Cerebellar cortex (tissue), 1 donor: ENCODE measurements at regions not wholly inside any gene's neighbourhood (a gene's known extent, or its start where the extent isn't known, plus 50 kb on each side); places are given as distances from the start of the nearest gene placed in this dataset.
A peak's percentile ranks its signal among the peaks of the same experiment; 100 is the strongest.

Experiments
- DNase-seq: peaks from one replicate; pipeline ENCODE4 v3.0.0-alpha.2; 2015; ENCODE audit warnings: low spot score

DNA sequence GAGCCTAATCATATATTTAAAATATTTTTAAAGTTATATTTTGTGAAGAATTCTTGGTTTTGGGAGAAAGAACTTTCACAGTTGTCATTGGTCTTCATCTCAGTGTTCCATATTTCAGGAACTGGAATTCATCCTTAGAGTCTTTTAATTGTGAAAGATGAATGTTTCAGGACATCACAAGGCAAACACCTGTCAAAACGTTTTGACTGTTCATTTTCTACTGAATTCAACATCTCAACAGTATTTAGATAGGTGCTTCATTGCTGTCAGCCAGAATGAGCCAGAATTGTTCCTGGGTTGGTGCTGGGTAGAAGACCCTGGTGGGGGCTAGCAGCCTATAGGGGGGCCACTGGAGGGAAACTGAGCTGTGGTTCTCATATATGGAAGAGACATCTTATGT lies 255.1 kb upstream of the CXCR4 start:
- no peak for DNase-seq

DNA sequence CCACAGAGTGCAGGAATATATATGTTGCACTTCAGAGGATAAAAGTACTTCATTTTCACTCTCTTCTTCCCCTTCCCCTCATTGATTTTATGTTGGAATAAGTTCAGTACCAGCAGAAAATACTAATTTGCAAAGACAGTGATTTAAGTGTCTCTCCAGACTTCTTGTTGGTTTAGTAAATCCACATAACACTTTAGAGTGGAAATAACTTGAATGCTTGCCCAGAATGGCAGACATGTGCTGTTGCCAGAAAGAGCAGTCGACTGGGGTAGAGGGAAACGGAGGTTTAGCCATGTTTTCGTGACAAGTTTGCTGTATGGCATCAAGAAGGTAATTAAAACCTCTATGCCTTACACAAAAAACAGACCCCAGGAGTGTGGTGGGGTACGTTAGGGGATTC lies 246.0 kb upstream of the CXCR4 start:
- DNase-seq = peak; percentile 31

DNA sequence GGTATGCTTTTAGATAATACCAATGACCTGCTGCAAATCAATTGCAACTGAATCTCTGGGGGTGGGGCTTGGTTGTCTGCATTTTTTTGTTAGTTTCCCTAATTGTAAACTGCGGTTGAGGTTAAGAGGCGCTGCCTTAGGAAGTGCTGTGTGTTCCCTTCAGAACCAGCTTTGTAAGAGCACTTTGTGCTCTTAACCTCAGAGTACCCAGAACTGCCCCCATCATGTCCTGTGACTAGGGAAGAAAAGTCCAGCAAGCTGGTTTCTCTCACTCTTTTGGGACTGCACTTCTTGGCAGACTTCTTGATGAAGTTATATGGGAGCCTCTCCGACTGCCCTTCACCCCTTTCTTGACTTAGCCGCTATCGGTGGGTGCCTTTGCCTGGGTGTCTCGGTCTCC lies 245.5 kb upstream of the CXCR4 start:
- no peak for DNase-seq

DNA sequence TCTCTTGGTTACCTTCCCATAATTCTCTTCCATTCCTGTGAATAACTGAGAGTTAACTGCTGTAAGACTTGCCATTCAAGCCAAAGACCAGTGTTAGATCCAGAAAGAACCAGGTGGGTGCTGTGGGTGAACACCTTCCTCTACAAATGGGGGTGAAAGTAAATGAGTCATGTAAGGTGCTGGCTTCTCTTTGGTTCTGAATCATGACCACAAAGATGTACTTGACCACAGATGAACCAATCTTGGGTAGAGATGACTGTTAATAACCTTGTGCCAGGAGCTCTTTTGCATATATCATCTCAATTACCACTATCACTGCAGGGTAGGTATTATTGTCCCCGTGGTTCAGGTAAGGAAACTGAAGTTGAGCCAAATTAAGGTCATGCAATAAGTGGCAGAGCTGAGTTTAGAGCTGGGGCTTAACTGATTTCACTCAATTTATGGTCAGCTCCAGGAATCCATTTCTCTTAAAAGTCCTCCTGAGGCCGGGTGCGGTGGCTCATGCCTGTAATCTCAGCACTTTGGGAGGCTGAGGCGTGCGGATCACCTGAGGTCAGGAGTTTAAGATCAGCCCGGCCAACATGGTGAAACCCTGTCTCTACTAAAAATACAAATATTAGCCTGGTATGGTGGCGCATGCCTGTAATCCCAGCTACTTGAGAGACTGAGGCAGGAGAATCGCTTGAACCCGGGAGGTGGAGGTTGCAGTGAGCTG lies 244.9 kb upstream of the CXCR4 start:
- no peak for DNase-seq

DNA sequence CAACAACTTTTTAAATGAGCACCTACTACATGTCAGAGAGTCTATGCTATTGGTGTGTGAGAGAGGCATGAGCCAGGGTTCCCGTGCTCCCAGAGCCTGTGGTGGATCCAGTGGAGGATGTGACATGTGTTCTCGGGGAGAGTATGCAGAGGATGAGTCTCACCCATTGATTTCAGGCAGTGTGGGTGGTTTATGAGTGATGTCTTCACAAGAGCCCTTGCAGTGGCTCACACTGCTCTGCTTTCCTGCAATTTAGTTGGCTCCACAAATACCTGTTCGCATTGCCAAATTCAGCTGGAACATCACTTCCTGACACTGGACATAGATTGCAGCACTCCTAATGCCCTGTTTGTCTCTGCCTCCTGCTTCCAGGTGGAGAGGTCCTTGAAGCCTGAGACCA lies 243.6 kb upstream of the CXCR4 start:
- DNase-seq = no peak

DNA sequence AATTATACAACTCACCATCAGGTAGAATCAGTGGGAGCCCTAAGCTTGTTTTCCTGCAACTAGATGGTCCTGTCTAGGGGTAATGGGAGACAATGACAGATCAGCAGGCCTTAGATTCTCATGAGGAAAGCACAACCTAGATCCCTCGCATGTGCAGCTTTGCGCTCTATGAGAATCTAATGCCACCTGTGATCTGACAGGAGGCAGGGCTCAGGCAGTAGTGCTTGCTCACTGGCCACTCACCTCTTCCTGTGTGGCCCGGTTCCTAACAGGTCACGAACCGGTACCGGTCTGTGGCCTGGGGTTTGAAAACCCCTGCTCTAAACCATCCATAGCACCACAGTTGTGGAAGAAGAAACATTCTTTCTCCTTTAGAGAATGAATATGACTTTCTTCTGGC lies 242.8 kb upstream of the CXCR4 start:
- no peak for DNase-seq

DNA sequence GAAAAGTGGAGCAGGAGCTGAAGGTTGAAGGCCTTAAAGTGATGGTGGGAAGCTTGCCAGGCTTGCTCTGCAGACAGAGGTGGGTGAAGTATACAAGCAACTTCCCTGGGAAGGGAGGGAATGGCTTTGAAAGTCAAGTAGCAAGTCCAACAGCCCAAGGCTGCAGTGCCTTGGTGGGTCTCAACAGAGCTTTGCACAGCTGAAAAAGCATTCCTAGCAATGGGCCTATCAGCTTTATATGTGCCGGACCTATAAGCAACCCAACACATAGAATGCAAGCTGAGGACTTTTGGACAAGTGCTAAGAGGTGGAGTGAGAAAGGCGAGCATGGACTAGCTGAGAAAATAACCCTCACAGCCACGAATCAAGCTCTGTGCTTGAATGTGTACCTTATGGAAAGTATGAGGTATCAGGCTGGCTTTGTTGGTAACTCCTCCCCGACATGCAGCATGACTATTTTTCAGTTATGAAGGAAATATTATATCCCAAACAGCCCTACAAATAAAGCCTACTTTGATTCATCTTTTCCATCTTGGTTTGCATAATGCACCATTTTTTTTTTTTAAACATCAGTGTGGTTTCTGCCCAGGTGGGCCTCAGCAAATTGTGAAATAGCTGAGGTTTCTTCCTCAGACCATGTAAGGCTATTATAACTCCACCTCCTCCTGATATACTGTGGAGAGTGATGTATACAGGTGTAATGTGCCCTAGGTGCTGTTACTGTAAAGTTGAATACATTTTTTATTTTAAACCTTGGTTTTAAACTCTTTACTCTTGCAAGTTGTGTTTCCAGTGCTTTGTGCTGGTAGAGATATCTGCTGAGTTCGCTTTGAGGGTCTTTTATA lies 241.4 kb upstream of the CXCR4 start:
- no peak for DNase-seq

DNA sequence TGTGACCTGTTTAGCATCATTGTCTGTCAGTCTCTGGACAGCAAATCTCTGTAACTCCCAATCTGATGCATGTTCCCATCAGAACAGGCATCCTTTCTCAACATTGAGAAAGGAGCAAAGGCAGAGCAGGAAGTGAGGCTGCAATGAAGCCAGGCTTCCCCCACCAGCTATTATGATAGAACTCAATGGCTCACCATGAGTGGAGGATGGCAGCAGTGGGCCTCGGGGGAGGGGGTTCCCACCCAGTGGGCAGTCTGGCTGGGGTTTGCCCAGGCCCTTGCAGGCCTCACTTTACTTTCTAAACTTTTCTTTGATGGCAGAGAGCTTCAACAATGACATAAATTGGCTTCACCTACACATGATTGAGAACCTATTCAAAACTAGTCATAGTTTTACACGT lies 240.6 kb upstream of the CXCR4 start:
- no peak for DNase-seq

DNA sequence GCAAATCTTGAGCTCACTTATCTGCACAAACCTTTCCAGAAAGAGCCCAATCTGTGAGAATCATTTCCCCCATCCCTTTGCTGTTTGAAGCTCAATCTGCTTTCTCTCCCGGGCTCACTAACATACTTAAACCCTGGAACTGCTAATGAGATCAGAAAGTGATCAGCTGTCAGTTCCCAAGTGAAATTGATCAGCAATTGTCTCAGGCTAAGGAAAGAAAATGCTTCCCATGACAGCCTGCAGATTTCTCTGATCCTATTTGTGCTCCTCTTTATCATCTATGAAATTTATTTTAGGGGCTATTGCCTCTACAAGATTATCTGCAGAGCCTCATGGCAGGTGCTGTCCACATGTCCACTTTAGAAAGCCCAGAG lies 239.0 kb upstream of the CXCR4 start:
- DNase-seq = no peak

DNA sequence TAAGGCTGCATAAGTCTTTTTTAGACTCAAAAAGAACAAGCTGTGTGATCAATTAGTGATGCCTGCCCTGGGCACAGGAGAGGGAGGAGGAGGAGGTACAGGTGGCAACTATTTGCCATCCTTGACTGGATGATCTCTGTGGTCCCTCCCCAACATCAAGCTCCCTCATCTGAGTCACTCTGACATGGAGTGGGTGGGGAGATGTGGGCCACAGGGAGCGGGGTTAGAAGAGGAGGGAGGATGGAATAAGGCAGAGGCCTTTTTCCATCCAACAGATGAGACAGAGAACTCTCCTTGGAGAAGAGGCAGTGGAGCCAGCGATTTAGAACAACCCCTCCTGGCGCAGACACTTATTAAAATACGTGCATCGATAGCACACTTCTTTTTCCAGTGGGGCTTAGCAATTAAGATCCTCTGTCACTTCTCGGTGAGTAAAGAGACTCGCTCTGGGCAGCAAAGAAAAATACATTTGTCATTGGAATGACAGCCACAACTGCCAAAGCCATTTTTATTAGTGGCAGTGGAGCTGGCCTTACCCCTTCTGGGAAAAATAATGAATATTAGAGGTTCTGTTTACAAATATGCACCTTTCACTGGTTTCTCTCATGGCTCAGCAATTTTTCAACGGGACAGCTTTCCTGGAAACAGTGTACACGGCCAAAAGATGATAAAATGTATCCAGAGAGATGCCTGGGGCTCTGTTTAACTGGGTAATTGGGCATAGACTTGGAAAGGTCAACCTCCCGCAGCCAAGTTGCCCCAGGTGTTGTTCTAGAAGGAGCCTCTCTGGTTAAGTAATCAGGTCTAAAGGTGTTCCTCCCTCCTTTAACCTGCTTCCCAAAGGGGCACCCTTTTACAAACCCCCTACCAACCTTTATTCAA lies 238.4 kb upstream of the CXCR4 start:
- DNase-seq = peak; percentile 6

DNA sequence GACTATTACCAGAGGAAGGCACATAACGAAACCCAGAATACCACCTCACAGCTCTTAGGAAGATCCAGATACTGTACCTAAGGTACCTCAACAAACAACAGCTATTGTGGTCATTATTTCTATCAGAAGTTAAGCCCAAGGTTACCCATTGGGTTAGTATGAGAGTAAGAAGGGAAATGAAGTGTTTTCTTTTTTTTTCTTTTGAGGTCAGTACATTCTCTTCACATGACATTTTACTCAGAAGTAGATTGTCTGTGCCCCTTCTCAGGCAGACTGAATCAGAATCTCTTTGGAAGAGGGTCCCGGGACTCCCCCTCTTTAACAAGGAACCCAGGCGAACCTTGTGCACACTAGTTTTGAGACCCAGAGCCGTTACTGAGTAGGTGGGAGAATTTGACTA lies 233.7 kb upstream of the CXCR4 start:
- no peak for DNase-seq

DNA sequence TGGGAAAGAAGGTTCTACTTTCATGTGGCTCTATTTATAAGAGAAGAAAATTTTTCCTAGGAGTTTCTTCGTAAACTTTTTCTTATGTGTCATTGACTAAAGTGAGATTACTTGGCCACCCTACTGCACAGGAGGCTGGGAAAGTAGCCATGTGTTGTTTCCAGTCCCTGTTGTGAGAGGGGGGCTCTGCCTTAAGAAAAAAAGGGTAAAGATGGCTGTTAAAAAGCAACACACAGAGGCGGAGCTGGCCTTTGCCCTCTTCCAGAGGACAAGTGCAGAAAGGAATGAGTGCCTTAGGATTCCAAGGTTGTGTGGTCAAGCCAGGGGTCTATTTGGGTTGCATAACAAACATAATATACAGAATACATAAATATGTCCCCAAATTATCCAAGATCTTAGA lies 230.0 kb upstream of the CXCR4 start:
- no peak for DNase-seq

DNA sequence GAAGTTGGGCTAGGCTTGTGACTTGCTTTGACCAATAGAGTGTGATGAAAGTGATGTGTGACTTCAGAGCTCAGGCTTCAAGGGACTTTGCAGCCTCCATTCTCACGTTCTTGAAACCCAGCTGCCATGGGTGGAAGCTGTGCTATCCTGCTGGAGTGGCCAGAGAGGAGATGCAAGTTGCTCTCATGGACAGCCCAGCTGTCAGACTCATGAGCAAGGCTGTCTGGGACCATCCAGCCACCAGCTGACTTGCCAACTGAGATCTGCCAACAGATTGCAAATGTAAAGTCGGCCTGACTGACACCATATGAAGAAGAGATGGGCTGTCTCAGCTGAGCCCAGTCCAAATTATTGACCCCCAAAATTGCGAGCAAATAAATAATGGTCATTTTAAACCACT lies 226.4 kb upstream of the CXCR4 start:
- DNase-seq = no peak

DNA sequence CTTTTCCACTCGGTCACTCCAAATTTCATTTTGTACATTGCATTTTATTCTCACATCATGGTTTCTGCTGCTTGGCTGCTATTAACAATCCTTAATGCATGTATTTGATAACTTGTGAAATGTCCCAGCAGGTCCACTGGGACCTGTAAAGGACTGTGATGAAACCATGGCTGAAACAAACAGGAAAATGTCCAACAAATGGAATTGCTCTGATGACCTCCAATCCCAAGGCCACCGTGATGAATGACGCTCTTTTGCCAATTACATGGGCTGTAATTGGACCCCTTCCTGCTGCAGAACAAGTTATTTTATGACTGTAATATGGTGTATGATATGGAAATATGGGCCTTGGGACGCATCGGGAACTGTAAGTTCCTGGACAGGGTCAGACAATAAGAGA lies 224.2 kb upstream of the CXCR4 start:
- DNase-seq = no peak

DNA sequence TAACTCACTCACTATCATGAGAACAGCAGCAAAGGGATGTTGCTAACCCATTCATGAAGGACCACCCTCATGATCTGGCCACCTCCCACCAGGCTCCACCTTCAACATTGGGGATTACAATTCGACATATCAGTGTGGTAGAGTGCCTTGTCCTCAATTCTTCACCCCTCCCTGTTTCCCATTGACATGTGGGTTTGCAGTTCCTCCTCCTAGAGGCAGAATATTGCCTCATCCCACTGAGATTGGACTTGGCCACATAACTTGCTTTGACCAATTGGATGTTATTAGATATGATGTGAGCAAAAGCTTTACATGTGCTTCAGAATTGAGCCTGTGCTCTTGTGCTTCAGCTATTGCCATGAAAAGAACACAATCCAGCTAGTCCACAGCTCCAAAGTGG lies 217.0 kb upstream of the CXCR4 start:
- no peak for DNase-seq

DNA sequence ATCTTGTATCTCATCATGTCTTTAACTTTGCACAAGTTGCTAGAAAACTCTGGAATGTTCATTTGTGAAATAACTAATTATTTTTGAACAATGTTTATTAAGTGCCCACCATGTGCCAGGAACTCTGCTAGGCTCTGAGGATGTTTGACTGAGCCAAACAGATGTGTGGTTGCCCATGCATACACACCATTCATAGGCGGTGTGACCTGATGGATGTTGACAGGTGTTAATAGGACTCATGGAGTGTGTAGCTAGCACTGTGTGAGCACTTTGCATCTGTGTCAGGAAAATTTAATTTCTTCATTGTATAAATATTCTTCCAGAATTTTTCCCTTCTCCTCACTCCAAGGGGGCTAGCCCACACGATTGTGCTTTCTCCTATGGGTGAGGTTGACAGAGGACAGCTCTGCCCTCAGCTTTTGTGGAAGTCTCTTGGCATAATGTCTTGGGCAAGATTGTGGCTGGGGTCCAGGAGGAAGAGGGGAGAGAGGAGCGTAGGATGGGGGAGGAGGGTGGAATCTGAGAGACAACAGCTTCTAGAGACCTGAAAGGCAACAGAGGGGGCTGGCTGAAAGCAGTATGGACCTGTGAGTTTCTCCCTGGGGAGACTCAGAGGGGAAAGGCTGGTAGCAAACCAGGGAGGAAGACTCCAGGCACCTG lies 214.6 kb upstream of the CXCR4 start:
- DNase-seq = no peak

DNA sequence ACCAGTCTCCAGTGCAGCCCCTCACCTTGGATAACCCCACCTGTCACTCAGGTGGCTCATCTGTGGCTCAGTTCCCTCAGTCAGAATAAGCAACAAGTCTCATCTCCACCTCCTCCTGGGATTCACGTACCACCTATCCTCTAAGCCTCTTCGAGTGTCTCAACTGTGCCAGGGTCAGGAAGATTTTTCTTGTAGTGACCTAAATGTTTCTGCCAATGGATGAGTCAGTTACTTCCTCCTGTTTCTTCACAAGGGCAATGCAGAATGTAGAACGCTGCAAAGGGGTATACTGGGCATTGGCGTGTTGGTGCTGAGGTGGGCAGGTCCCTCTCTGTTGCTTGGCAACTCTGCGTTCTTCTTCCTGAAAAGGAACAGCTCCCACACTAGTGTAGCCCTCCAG lies 213.3 kb upstream of the CXCR4 start:
- no peak for DNase-seq

DNA sequence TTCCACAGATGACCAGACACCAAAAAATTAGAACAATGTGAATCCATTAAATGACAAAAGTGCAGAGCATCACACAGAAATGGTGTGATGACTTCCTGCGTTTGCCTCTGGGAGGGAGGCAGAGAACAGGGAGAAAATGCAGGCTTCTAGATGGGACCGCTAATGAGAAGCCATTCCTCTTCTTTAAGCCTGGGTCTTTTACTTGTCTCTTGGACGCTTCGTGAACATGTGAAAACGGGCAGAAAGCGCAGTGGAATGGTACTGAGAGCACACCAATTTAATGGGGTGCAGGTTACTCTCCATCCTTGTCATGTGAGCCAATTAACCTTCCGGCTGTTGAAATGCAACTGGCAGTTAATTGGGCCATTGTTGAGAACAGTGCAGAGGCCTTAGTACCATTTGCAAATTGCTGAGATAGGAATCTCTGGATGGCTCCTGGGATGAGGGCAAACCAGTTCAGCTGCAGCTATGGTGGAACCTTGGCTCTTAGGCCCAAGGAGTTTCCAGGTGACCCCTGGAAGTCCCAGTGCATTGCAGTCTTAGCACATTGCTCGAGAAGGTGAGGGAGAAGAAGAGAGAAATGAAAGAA lies 210.4 kb upstream of the CXCR4 start:
- DNase-seq = no peak

DNA sequence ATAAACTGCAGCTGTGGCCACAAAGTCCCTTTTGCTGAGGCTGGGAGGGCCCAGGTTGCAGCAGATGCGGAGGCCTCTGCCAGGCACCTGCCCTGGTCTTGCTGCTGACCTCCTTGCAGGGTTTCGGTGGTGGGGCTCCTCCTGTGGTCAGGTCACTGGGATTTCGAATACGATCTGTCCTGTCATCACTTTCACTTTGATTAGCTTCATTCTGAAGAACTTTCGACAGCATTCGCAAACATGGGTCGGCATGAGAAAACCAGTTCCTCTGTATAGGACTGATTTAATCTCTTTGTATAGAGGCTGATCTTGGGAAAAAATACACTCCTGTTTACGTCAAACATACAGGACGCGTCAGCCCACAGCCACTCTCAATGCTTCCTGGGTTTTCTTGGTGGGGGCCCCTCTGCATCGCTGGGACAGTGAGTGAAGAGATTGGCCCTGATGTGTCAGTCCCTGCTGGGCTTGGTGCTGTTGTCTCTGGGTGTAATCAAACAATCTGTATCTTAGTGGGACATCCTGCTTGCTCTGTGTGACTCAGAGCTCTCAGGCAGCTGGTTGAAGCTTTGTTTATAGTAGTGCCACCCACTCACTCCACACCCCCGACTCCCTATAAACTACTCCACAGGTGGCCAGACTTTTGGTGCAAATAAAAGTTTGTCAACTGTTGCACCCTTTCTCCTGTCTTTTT lies 209.4 kb upstream of the CXCR4 start:
- no peak for DNase-seq

DNA sequence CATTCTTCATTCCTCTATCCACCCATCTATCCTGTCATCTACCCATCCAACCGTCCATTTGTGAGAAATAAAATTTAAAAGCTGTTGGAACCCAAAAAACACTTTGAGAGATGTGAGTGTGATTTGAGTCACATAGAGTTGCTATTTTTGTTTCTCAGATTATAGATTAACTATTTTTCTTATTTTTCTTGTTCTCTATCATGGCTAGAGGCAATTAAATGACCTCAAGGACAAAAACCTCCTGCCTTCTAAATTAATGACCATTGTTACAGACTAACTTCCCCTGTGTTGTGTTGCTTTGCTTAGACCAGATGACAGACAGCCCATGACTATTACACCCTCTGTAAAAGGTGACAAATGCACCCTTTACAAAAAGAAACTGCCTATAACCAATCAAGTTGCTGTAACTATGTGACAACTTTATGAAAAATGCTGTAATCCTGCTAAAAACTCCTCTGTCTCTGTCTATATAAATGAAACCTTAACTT lies 207.9 kb upstream of the CXCR4 start:
- DNase-seq = no peak

DNA sequence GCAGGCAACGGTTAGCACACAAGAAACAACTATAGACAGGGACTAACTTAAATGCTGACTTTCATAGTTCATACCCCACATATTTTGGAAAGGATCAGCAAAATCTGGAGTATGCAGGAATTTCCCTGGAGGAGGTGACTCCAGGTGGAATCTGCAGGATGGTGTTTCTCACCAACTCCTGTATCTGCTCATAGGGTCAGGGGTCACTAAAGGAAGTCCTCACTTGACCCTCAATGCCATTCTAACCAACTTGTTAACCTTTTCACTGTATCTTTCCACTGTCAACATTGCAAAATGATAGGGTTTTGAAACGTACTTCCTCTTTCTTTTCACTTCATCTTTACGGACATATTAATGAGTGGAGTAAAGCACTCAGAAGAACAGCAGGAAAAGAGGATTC lies 207.0 kb upstream of the CXCR4 start:
- DNase-seq = no peak
